ENCODE measurements at regions not wholly inside any gene's neighbourhood (a gene's known extent, or its start where the extent isn't known, plus 50 kb on each side); places are given as distances from the start of the nearest gene placed in this dataset.

- TF ChIP-seq, protein P1, sequence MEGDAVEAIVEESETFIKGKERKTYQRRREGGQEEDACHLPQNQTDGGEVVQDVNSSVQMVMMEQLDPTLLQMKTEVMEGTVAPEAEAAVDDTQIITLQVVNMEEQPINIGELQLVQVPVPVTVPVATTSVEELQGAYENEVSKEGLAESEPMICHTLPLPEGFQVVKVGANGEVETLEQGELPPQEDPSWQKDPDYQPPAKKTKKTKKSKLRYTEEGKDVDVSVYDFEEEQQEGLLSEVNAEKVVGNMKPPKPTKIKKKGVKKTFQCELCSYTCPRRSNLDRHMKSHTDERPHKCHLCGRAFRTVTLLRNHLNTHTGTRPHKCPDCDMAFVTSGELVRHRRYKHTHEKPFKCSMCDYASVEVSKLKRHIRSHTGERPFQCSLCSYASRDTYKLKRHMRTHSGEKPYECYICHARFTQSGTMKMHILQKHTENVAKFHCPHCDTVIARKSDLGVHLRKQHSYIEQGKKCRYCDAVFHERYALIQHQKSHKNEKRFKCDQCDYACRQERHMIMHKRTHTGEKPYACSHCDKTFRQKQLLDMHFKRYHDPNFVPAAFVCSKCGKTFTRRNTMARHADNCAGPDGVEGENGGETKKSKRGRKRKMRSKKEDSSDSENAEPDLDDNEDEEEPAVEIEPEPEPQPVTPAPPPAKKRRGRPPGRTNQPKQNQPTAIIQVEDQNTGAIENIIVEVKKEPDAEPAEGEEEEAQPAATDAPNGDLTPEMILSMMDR (IDR thresholded peaks at IDR 0.05 in 8 of 11, conservative IDR thresholded peaks at IDR 0.05 in 3 of 11), result no peak
- TF ChIP-seq POLR2AphosphoS5 (IDR thresholded peaks at IDR 0.05), result no peak
Observed at GRCh38 chr19:13696839-13697238, 67.5 kb upstream of the MRI1 start.
